B cell (primary cell): ENCODE measurements at regions not wholly inside any gene's neighbourhood (a gene's known extent, or its start where the extent isn't known, plus 50 kb on each side); places are given as distances from the start of the nearest gene placed in this dataset.

Source experiments
- ATAC-seq: fragments of 200-7000 bp; cut with Tn5 transposase; one replicate; pipeline ENCODE4 v1.10.0; 2021; ENCODE audit warnings: low read depth, mild to moderate bottlenecking, moderate number of reproducible peaks, moderate library complexity
- CTCF ChIA-PET: fragments of 350-600 bp; sonication (Branson Sonifier 250); formaldehyde crosslinking; loops from one replicate; lab custom pipeline; 2021; ENCODE audit warnings: antibody characterized with exemption, inconsistent platforms; lab: Charles Lee
- POLR2A ChIA-PET: fragments of 350-600 bp; sonication (Branson Sonifier 250); formaldehyde crosslinking; loops from one replicate; lab custom pipeline; 2021; ENCODE audit warnings: antibody characterized with exemption; lab: Charles Lee
- DNase-seq: peaks from one replicate; pipeline ENCODE4 v3.0.0; 2013
- H2AFZ ChIP-seq: 2 replicates; pipeline ENCODE4 v1.6.1; 2012; ENCODE audit warnings: mild to moderate bottlenecking, low read depth, low read length; ENCODE audit not compliant: insufficient read depth, poor library complexity, severe bottlenecking
- H3K27ac ChIP-seq, 2 donors: 1 replicate in 1 of 2; 2 replicates in 1 of 2; pipeline ENCODE4 v1.5.1; 2012 to 2013; ENCODE audit warnings: low read length in 2 of 2, mild to moderate bottlenecking in 2 of 2, moderate library complexity in 1 of 2
- H3K27me3 ChIP-seq, 4 experiments: fragments of 200-600 bp in 1 of 4; sonication (generic) in 1 of 4; replicated peaks in 1 of 4; 1 replicate in 2 of 4; 2 replicates in 2 of 4; pipeline versions ENCODE4 v1.6.1 to v1.7.0; 2013 to 2016; ENCODE audit warnings: low read length in 3 of 4, mild to moderate bottlenecking in 2 of 4, mixed read lengths in 1 of 4, moderate library complexity in 1 of 4; ENCODE audit not compliant: insufficient read depth in 4 of 4, control insufficient read depth in 3 of 4; ENCODE audit errors: control extremely low read depth in 1 of 4
- H3K36me3 ChIP-seq, 2 experiments: replicated peaks in 1 of 2; 1 replicate in 1 of 2; 2 replicates in 1 of 2; pipeline versions ENCODE4 v1.6.1 to v1.7.1; 2013; ENCODE audit warnings: low read length in 1 of 2; ENCODE audit not compliant: insufficient read depth in 2 of 2, control insufficient read depth in 1 of 2; ENCODE audit errors: control extremely low read depth in 1 of 2, extremely low read depth in 1 of 2
- H3K4me1 ChIP-seq, 2 donors: fragments of 200-600 bp in 1 of 2; sonication (generic) in 1 of 2; 1 replicate in 1 of 2; 2 replicates in 1 of 2; pipeline versions ENCODE4 v1.5.1 to v1.6.1; 2013 to 2017; ENCODE audit warnings: low read length in 2 of 2; ENCODE audit not compliant: control insufficient read depth in 2 of 2, insufficient read depth in 2 of 2
- H3K4me2 ChIP-seq: replicated peaks from 2 replicates; pipeline ENCODE3; 2012; ENCODE audit warnings: mild to moderate bottlenecking, low read depth, low read length; ENCODE audit not compliant: poor library complexity, severe bottlenecking
- H3K4me3 ChIP-seq, 5 experiments: fragments of 200-600 bp in 1 of 5; sonication (generic) in 1 of 5; 1 replicate in 3 of 5; 2 replicates in 2 of 5; pipeline versions ENCODE4 v1.5.1 to v1.7.0; 2011 to 2016; ENCODE audit warnings: low read length in 4 of 5, mild to moderate bottlenecking in 4 of 5, low read depth in 2 of 5, control low read depth in 1 of 5, moderate library complexity in 1 of 5; ENCODE audit not compliant: insufficient read depth in 1 of 5; ENCODE audit errors: control extremely low read depth in 1 of 5, extremely low read depth in 1 of 5
- H3K79me2 ChIP-seq: fragments of 200-600 bp; sonication (generic); one replicate; pipeline ENCODE4 v1.6.0; 2016; ENCODE audit warnings: low read length; ENCODE audit not compliant: control insufficient read depth, insufficient read depth
- H3K9ac ChIP-seq: fragments of 200-600 bp; sonication (generic); 2 replicates; pipeline ENCODE4 v1.6.1; 2017; ENCODE audit warnings: mild to moderate bottlenecking, low read length, moderate library complexity
- H3K9me3 ChIP-seq, 3 donors: one replicate each; pipeline versions ENCODE4 v1.6.1 to v1.7.1; 2013; ENCODE audit warnings: low read length in 2 of 3; ENCODE audit not compliant: control insufficient read depth in 2 of 3, insufficient read depth in 1 of 3; ENCODE audit errors: control extremely low read depth in 1 of 3
- H4K20me1 ChIP-seq: 2 replicates; pipeline ENCODE4 v1.6.0; 2012; ENCODE audit warnings: mild to moderate bottlenecking, low read length; ENCODE audit not compliant: insufficient read depth, control insufficient read depth, poor library complexity, severe bottlenecking
- H3K27ac Mint-ChIP-seq: one replicate; pipeline ENCODE4 v1.8.0; 2021; ENCODE audit warnings: mixed read lengths
- H3K27me3 Mint-ChIP-seq: one replicate; pipeline ENCODE4 v1.8.0; 2021; ENCODE audit warnings: mixed read lengths
- H3K4me1 Mint-ChIP-seq: one replicate; pipeline ENCODE4 v1.8.0; 2021; ENCODE audit warnings: mixed read lengths
- H3K4me3 Mint-ChIP-seq: one replicate; pipeline ENCODE4 v1.8.0; 2021; ENCODE audit warnings: mixed read lengths
- H3K9me3 Mint-ChIP-seq: one replicate; pipeline ENCODE4 v1.8.0; 2022; ENCODE audit warnings: mixed read lengths; ENCODE audit not compliant: insufficient read depth
- EZH2 ChIP-seq: IDR thresholded peaks from 2 replicates; pipeline ENCODE4 v1.6.1; 2012; ENCODE audit warnings: borderline replicate concordance, low read depth, mild to moderate bottlenecking, moderate library complexity, low read length; ENCODE audit not compliant: insufficient read depth, poor library complexity, severe bottlenecking
- WGBS: methylation state at CpG from one replicate; pipeline ENCODE4 v1.1.5; 2013; ENCODE audit warnings: missing lambda C conversion rate; ENCODE audit not compliant: insufficient coverage; 5-methylcytosine and 5-hydroxymethylcytosine counted together
- intact Hi-C: fragments of 100-400 bp; cut with micrococcal nuclease; formaldehyde crosslinking; loops from one replicate; pipeline ENCODE4 v1.10.0; 2022
- TF ChIP-seq, protein P1 (sequence below): fragments of 200-600 bp; IDR thresholded peaks from one replicate; pipeline ENCODE4 v1.8.0; 2022; ENCODE audit warnings: antibody characterized with exemption, mild to moderate bottlenecking

DNA sequence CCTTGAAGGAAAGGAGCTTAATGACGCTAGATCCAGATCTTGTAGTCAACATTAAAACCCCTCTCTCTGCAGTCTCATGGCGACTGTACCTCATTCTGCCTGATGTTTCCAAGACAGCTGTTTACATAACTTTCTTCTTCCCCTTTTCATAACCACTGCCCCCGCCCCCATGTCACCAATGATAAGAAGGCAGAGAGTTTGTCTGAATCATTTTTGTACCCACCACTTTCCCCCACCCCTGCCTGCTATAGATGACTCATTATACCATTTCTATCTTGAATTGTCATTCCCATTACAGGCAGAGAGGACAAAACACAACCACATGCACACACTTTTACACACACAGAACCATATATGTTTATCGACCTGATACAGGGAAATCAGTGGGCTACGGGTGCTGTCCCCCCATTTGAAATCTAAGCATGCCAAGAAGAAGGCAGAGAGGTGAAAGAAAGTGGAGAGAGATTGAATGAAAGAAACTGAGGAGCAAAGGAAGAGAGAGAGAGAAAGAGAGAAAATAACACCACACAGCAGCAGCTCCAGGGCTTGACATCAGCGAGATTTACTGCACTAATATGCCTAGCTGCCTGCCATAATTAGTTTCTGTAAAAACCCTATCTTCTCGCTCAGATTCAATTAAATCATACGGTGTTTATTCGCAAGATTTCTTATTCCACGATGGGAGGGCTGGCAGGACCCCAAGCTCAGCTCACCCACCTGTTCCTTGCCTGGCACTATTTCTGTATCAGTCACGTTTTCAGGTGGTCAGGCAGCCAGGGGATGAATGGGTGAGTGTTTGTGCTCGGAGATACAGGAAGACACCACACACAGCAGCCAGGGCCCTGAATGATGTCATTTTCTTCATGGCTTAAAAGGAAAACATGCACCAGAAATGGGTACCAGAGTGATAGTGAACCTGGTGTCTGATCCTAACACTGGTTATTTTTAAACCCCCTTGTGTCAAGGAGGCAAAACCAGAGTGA is 114.3 kb upstream of the SERP2 start:
- Histone ChIP-seq H3K27me3 (no peaks in the 10 kb centered on the region), H3K4me3 (peak overlapping the region in 4 of 5 experiments; percentile 0 to 37 (median 16)), H3K4me1 (peaks cover 19 to 22% of the 10 kb centered on the region in 2 donors), H2AFZ (peak overlapping the region; percentile 66), H3K9me3 (no peaks in the 10 kb centered on the region), H3K36me3 (no peaks in the 10 kb centered on the region), H4K20me1 (no peaks in the 10 kb centered on the region), H3K27ac (peak overlapping the region; percentile 52 to 67), H3K9ac (peak overlapping the region; percentile 53), H3K79me2 (no peaks in the 10 kb centered on the region), H3K4me2 (peak overlapping the region; percentile 71)
- DNase-seq (peak; percentile 88), ATAC-seq (peak; percentile 94)
- Mint-ChIP-seq H3K27ac (peak overlapping the region; percentile 91), H3K9me3 (no peaks in the 10 kb centered on the region), H3K4me1 (peaks cover 24% of the 10 kb centered on the region), H3K4me3 (peak overlapping the region; percentile 89), H3K27me3 (peaks cover under 1% of the 10 kb centered on the region)
- ChIA-PET POLR2A (interaction anchor here (1.7 kb wide), 1 partner anchor 15 kb away, joined by 9 read pairs; no protein-coding TSS in a partner anchor), CTCF (interaction anchor here (0.7 to 1.5 kb wide), 5 partner anchors 15 to 376 kb away, joined by 3 to 5 read pairs (median 3); no protein-coding TSS in a partner anchor)
- no peak for TF ChIP-seq EZH2
- TF ChIP-seq, protein P1, sequence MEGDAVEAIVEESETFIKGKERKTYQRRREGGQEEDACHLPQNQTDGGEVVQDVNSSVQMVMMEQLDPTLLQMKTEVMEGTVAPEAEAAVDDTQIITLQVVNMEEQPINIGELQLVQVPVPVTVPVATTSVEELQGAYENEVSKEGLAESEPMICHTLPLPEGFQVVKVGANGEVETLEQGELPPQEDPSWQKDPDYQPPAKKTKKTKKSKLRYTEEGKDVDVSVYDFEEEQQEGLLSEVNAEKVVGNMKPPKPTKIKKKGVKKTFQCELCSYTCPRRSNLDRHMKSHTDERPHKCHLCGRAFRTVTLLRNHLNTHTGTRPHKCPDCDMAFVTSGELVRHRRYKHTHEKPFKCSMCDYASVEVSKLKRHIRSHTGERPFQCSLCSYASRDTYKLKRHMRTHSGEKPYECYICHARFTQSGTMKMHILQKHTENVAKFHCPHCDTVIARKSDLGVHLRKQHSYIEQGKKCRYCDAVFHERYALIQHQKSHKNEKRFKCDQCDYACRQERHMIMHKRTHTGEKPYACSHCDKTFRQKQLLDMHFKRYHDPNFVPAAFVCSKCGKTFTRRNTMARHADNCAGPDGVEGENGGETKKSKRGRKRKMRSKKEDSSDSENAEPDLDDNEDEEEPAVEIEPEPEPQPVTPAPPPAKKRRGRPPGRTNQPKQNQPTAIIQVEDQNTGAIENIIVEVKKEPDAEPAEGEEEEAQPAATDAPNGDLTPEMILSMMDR: no peak
- WGBS: 13% methylated on average over 4 of the region's 12 CpGs
- intact Hi-C loops: loop anchor here (1.0 to 10.0 kb wide), 5 partner anchors 15 to 1055 kb away; no protein-coding TSS in a partner anchor

DNA sequence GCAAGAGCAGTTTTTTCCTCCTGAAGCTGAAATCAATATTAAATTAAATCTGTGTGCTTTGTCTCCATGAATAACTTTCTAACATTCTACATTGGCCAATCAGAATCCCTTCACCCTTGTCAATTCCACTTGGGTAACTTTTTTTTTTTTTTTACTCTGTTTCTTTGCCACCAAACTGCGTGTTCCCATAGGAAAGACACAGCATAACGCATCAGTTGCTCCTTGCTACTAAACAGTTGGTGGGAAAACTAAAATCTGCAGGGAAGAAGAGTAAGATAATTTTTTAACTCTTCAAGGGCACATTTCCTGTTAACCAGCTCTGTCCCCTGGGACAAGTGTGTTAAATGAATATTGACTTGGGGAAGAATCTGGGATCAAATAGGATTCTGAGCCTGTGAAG is 113.3 kb upstream of the SERP2 start:
- Mint-ChIP-seq H3K4me1 (peaks cover 24% of the 10 kb centered on the region), H3K4me3 (no peak overlapping the region), H3K9me3 (no peaks in the 10 kb centered on the region), H3K27me3 (peaks cover 5% of the 10 kb centered on the region), H3K27ac (peak overlapping the region; percentile 91)
- DNase-seq (no peak), ATAC-seq (no peak)
- Histone ChIP-seq H3K27me3 (no peaks in the 10 kb centered on the region), H4K20me1 (no peaks in the 10 kb centered on the region), H3K9ac (no peak overlapping the region), H3K27ac (no peak overlapping the region), H3K9me3 (no peaks in the 10 kb centered on the region), H3K4me3 (no peak overlapping the region), H3K4me1 (peaks cover 19 to 22% of the 10 kb centered on the region in 2 donors), H3K36me3 (no peaks in the 10 kb centered on the region), H3K79me2 (no peaks in the 10 kb centered on the region), H3K4me2 (peak overlapping the region; percentile 71), H2AFZ (no peak overlapping the region)
- intact Hi-C loops: no loop called here
- WGBS: no CpG with 5 or more reads among the region's 2 CpGs
- no peak for TF ChIP-seq EZH2
- TF ChIP-seq, protein P1: no peak
- ChIA-PET POLR2A (no interaction called here), CTCF (interaction anchor here (0.7 kb wide), 2 partner anchors 231 to 377 kb away, joined by 3 to 4 read pairs; no protein-coding TSS in a partner anchor)
